GM12878 (cell line): ENCODE measurements at regions not wholly inside any gene's neighbourhood (a gene's known extent, or its start where the extent isn't known, plus 50 kb on each side); places are given as distances from the start of the nearest gene placed in this dataset.

ENCODE experiments used
- ATAC-seq: fragments of 200-7000 bp; cut with Tn5 transposase; 3 replicates; pipeline ENCODE4 v1.9.1; 2020; ENCODE audit warnings: mild to moderate bottlenecking, moderate library complexity
- BruUV-seq: library from RNA; stranded (reverse); fragments of 400-500 nt; replicated peaks from 2 replicates; lab custom pipeline; 2021; lab: Mats Ljungman, UMichigan
- CTCF ChIA-PET: fragments of 300-600 bp; sonication (Branson Sonifier 250); formaldehyde crosslinking; extraction: SDS; loops from one replicate; lab custom pipeline; 2021; ENCODE audit warnings: inconsistent platforms; lab: Yijun Ruan, JAX
- POLR2A ChIA-PET: fragments of 350-600 bp; formaldehyde crosslinking; extraction: SDS; loops from one replicate; lab custom pipeline; 2021; ENCODE audit warnings: inconsistent platforms; lab: Charles Lee
- RAD21 ChIA-PET: fragments of 300-600 bp; sonication (Branson Sonifier 250); formaldehyde crosslinking; loops from one replicate; lab custom pipeline; 2023; ENCODE audit warnings: antibody characterized with exemption; ENCODE audit not compliant: unreplicated experiment; lab: Charles Lee
- SMC1A ChIA-PET: fragments of 300-600 bp; sonication (Branson Sonifier 250); formaldehyde crosslinking; loops from one replicate; lab custom pipeline; 2023; ENCODE audit not compliant: unreplicated experiment, uncharacterized antibody; lab: Charles Lee
- DNase-seq: peaks from one replicate; pipeline ENCODE4 v3.0.0-alpha.2; 2011; ENCODE audit warnings: low read depth, low spot score
- FAIRE-seq: peaks from 3 replicates; lab custom pipeline; 2011; peaks lifted over from hg19 to GRCh38; lab: Jason Lieb, UNC
- H2AFZ ChIP-seq: 2 replicates; pipeline ENCODE4 v1.6.0; 2011; ENCODE audit warnings: low read depth, low read length, control low read depth; ENCODE audit not compliant: control insufficient read depth
- H3K27ac ChIP-seq: 2 replicates; pipeline ENCODE4 v1.5.1; 2011; ENCODE audit warnings: control low read depth; ENCODE audit not compliant: control insufficient read depth, insufficient read depth
- H3K27me3 ChIP-seq, 2 experiments: replicated peaks in 1 of 2; 2 replicates each; pipeline versions ENCODE4 v1.6.0 to v1.6.1; 2011; ENCODE audit warnings: low read length in 1 of 2; ENCODE audit not compliant: control insufficient read depth in 2 of 2, insufficient read depth in 2 of 2
- H3K36me3 ChIP-seq, 2 experiments: 2 replicates each; pipeline ENCODE4 v1.5.1; 2011; ENCODE audit warnings: low read length in 1 of 2; ENCODE audit not compliant: control insufficient read depth in 2 of 2, insufficient read depth in 2 of 2
- H3K4me1 ChIP-seq: 2 replicates; pipeline ENCODE4 v1.6.1; 2011; ENCODE audit warnings: mild to moderate bottlenecking, low read length, moderate library complexity, mixed read lengths; ENCODE audit not compliant: control insufficient read depth, insufficient read depth
- H3K4me2 ChIP-seq: 2 replicates; pipeline ENCODE4 v1.6.0; 2011; ENCODE audit warnings: control low read depth; ENCODE audit not compliant: control insufficient read depth, insufficient read depth
- H3K4me3 ChIP-seq: fragments of 200-600 bp; sonication (generic); 2 replicates; pipeline ENCODE4 v1.5.1; 2016
- H3K79me2 ChIP-seq: 2 replicates; pipeline ENCODE4 v1.6.0; 2011; ENCODE audit warnings: low read length; ENCODE audit not compliant: control insufficient read depth, insufficient read depth
- H3K9ac ChIP-seq: 2 replicates; pipeline ENCODE4 v1.8.0; 2011; ENCODE audit warnings: low read length, control low read depth, mixed read lengths; ENCODE audit not compliant: control insufficient read depth, insufficient read depth
- H3K9me3 ChIP-seq: replicated peaks from 3 replicates; pipeline ENCODE4 v1.5.1; 2011; ENCODE audit warnings: mild to moderate bottlenecking, low read length; ENCODE audit not compliant: control insufficient read depth, insufficient read depth
- H4K20me1 ChIP-seq: 2 replicates; pipeline ENCODE4 v1.6.0; 2011; ENCODE audit not compliant: control insufficient read depth, insufficient read depth
- FOS ChIP-seq: IDR thresholded peaks from 3 replicates; pipeline ENCODE4 v1.6.1; 2011; ENCODE audit warnings: borderline replicate concordance; ENCODE audit not compliant: insufficient read length; ENCODE audit errors: extremely low read depth
- GATAD2B ChIP-seq: fragments of 450-650 bp; conservative IDR thresholded peaks from 2 replicates; pipeline ENCODE4 v1.6.1; 2017; ENCODE audit warnings: low read depth, mild to moderate bottlenecking, moderate library complexity
- HCFC1 ChIP-seq: fragments of 150-350 bp; IDR thresholded peaks from 2 replicates; pipeline ENCODE4 v1.6.1; 2014; ENCODE audit warnings: low read length
- HDAC6 ChIP-seq: fragments of 200-600 bp; sonication (generic); IDR thresholded peaks from one replicate; pipeline ENCODE4 v1.8.0; 2017; ENCODE audit warnings: antibody characterized with exemption; ENCODE audit not compliant: unreplicated experiment
- IKZF2 ChIP-seq, 2 experiments: fragments of 450-650 bp; IDR thresholded peaks; 2 replicates each; pipeline ENCODE4 v1.6.1; 2017; ENCODE audit warnings: mild to moderate bottlenecking in 2 of 2, moderate library complexity in 2 of 2
- IRF4 ChIP-seq: IDR thresholded peaks from 2 replicates; pipeline ENCODE4 v1.6.1; 2011; ENCODE audit warnings: low read depth, low read length
- LARP7 ChIP-seq: fragments of 450-650 bp; IDR thresholded peaks from 2 replicates; pipeline ENCODE4 v1.6.1; 2017; ENCODE audit warnings: mild to moderate bottlenecking
- MYC ChIP-seq: IDR thresholded peaks from 2 replicates; pipeline ENCODE4 v1.6.1; 2011; ENCODE audit warnings: mild to moderate bottlenecking, low read length, moderate library complexity, inconsistent platforms; ENCODE audit not compliant: insufficient read depth, insufficient replicate concordance, insufficient read length, severe bottlenecking
- NFIC ChIP-seq: IDR thresholded peaks from 2 replicates; pipeline ENCODE4 v1.6.1; 2012; ENCODE audit warnings: low read depth, mild to moderate bottlenecking, inconsistent platforms, low read length, moderate library complexity
- NFXL1 ChIP-seq: fragments of 450-650 bp; IDR thresholded peaks from 2 replicates; pipeline ENCODE4 v1.6.1; 2017; ENCODE audit warnings: antibody characterized with exemption, mild to moderate bottlenecking, borderline replicate concordance
- NRF1 ChIP-seq: conservative IDR thresholded peaks from 2 replicates; pipeline ENCODE4 v1.6.1; 2011; ENCODE audit warnings: mild to moderate bottlenecking, low read depth, low read length, improper control_type of control experiment
- SIN3A ChIP-seq: IDR thresholded peaks from 2 replicates; pipeline ENCODE4 v1.6.1; 2012; ENCODE audit warnings: low read depth, low read length, improper control_type of control experiment
- SIX5 ChIP-seq: IDR thresholded peaks from 2 replicates; pipeline ENCODE4 v1.6.1; 2011; ENCODE audit warnings: mild to moderate bottlenecking, low read depth, low read length, moderate library complexity; ENCODE audit not compliant: severe bottlenecking
- SMC3 ChIP-seq: IDR thresholded peaks from 2 replicates; pipeline ENCODE4 v1.6.1; 2011; ENCODE audit warnings: low read length, improper control_type of control experiment, borderline replicate concordance
- TAF1 ChIP-seq: IDR thresholded peaks from 2 replicates; pipeline ENCODE4 v1.6.1; 2011; ENCODE audit warnings: mild to moderate bottlenecking, low read depth, low read length, borderline replicate concordance
- WRNIP1 ChIP-seq: IDR thresholded peaks from 2 replicates; pipeline ENCODE4 v1.6.1; 2011; ENCODE audit warnings: low read depth, low read length, improper control_type of control experiment, borderline replicate concordance
- ZNF274 ChIP-seq: IDR thresholded peaks from one replicate; pipeline ENCODE4 v1.8.0; 2011; ENCODE audit not compliant: insufficient read length, insufficient read depth
- WGBS: methylation state at CpG from one replicate; pipeline ENCODE4 v1.1.6; 2016; ENCODE audit warnings: low lambda C conversion rate; ENCODE audit not compliant: insufficient replicate concordance, insufficient coverage; ENCODE audit errors: missing lambda C conversion rate; 5-methylcytosine and 5-hydroxymethylcytosine counted together
- in situ Hi-C: fragments of 300-500 bp; cut with MboI; formaldehyde crosslinking; loops from 9 replicates; pipeline ENCODE4 v1.14.3; 2018; ENCODE audit warnings: mixed read lengths
- intact Hi-C: fragments of 100-400 bp; cut with micrococcal nuclease; formaldehyde crosslinking; loops from one replicate; pipeline ENCODE4 v1.14.2; 2022; ENCODE audit not compliant: unreplicated experiment
- TF ChIP-seq, protein P1 (sequence below): IDR thresholded peaks from 2 replicates; pipeline ENCODE4 v1.6.1; 2011; ENCODE audit warnings: low read depth, mild to moderate bottlenecking, low read length, moderate library complexity, borderline replicate concordance; ENCODE audit errors: extremely low read depth
- TF ChIP-seq, protein P2 (sequence below): fragments of 450-650 bp; conservative IDR thresholded peaks from 2 replicates; pipeline ENCODE4 v1.6.1; 2017; ENCODE audit warnings: mild to moderate bottlenecking, moderate library complexity

DNA sequence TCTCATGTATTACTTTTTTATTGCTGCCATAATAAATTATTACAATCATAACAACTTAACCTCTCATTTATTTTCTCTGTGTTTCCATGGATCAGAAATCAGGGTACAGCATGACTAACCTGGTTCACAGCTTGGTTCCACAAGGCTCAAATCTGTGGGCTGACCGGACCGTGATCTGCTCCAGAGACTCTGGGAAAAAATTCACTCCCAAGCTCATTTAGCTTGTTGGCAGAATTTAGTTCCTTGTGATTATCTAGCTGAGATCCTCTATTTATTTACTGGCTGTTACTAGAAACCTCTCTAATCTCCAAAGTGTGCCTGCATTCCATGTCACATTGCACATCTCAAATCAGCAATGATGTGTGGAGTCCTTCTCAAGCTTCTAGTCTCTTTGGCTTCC lies 386.6 kb downstream of the DIPK2A start:
- ChIA-PET SMC1A (interaction anchor here (0.8 kb wide), 1 partner anchor 18 kb away, joined by 3 read pairs; no protein-coding TSS in a partner anchor), CTCF (no interaction called here), POLR2A (no interaction called here)
- no peak overlapping the region for H3K4me3 ChIP-seq
- no peaks in the 10 kb centered on the region for H3K27me3 ChIP-seq
- FAIRE-seq (no peak), ATAC-seq (no peak)
- BruUV-seq = no TSS peak
- in situ Hi-C loops (no loop called here), intact Hi-C loops (no loop called here)
- H3K9me3 ChIP-seq = no peaks in the 10 kb centered on the region
- H3K79me2 ChIP-seq = no peaks in the 10 kb centered on the region
- no peak for TF ChIP-seq TAF1
- TF ChIP-seq FOS = no peak
- TF ChIP-seq, all 136 proteins: peak for 0
- H3K9ac ChIP-seq = no peak overlapping the region
- H3K4me1 ChIP-seq = no peaks in the 10 kb centered on the region
- no peak overlapping the region for H3K27ac ChIP-seq
- H3K4me2 ChIP-seq = no peak overlapping the region
- RAD21 ChIA-PET = no interaction called here
- no peak for DNase-seq
- no peak overlapping the region for H2AFZ ChIP-seq
- 34% methylated on average over 2 of the region's 2 CpGs for WGBS
- H3K36me3 ChIP-seq = no peaks in the 10 kb centered on the region
- no peaks in the 10 kb centered on the region for H4K20me1 ChIP-seq

DNA sequence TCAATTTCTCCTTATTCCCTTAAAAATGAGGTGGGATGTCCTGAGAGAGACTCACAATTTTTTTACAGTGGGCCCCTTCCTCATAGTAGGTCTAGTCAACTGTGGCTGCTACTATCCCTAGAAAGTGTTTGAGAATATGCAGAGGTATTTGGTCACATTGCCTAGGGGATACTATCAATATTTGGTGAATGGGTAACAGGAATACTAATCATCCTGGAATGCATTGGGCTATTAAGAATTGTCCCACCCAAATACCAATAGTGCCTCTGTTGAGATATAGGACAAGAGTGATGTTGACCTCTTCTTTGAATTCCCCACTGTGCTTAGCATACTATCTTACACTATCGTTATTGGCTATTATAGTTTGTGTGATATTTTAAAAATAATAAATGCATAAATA lies 389.4 kb downstream of the DIPK2A start:
- in situ Hi-C loops (no loop called here), intact Hi-C loops (no loop called here)
- FAIRE-seq = no peak
- ChIA-PET RAD21 (no interaction called here), POLR2A (no interaction called here), SMC1A (no interaction called here), CTCF (no interaction called here)
- H3K4me2 ChIP-seq = no peak overlapping the region
- no peaks in the 10 kb centered on the region for H3K79me2 ChIP-seq
- H3K27ac ChIP-seq = no peak overlapping the region
- no peaks in the 10 kb centered on the region for H4K20me1 ChIP-seq
- no peaks in the 10 kb centered on the region for H3K4me1 ChIP-seq
- no peak for DNase-seq
- no peak for ATAC-seq
- H3K36me3 ChIP-seq = no peaks in the 10 kb centered on the region
- no peak overlapping the region for H3K9ac ChIP-seq
- no peak for TF ChIP-seq LARP7
- no peak for TF ChIP-seq HCFC1
- TF ChIP-seq, protein P1, sequence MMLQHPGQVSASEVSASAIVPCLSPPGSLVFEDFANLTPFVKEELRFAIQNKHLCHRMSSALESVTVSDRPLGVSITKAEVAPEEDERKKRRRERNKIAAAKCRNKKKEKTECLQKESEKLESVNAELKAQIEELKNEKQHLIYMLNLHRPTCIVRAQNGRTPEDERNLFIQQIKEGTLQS = no peak
- no peak for TF ChIP-seq NFXL1
- no peak for TF ChIP-seq IRF4
- TF ChIP-seq, protein P2, sequence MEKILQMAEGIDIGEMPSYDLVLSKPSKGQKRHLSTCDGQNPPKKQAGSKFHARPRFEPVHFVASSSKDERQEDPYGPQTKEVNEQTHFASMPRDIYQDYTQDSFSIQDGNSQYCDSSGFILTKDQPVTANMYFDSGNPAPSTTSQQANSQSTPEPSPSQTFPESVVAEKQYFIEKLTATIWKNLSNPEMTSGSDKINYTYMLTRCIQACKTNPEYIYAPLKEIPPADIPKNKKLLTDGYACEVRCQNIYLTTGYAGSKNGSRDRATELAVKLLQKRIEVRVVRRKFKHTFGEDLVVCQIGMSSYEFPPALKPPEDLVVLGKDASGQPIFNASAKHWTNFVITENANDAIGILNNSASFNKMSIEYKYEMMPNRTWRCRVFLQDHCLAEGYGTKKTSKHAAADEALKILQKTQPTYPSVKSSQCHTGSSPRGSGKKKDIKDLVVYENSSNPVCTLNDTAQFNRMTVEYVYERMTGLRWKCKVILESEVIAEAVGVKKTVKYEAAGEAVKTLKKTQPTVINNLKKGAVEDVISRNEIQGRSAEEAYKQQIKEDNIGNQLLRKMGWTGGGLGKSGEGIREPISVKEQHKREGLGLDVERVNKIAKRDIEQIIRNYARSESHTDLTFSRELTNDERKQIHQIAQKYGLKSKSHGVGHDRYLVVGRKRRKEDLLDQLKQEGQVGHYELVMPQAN = no peak
- no peak for TF ChIP-seq IKZF2 (IDR thresholded peaks at IDR 0.05)
- no peak for TF ChIP-seq ZNF274
- no peak for TF ChIP-seq WRNIP1
- no peak for TF ChIP-seq NFIC
- no peak for TF ChIP-seq SIN3A
- TF ChIP-seq SMC3 = no peak
- TF ChIP-seq HDAC6 = no peak
- TF ChIP-seq SIX5 = no peak
- no peak for TF ChIP-seq MYC
- TF ChIP-seq NRF1 = no peak
- no peak for TF ChIP-seq GATAD2B
- 56% methylated on average over 1 of the region's 1 CpG for WGBS
- no peaks in the 10 kb centered on the region for H3K9me3 ChIP-seq
- BruUV-seq = no TSS peak
- H3K27me3 ChIP-seq = no peaks in the 10 kb centered on the region
- H3K4me3 ChIP-seq = no peak overlapping the region
- no peak overlapping the region for H2AFZ ChIP-seq
